HEK293 (cell line): ENCODE measurements at regions not wholly inside any gene's neighbourhood (a gene's known extent, or its start where the extent isn't known, plus 50 kb on each side); places are given as distances from the start of the nearest gene placed in this dataset.

Experiments
- CTCF ChIA-PET: fragments of 350-600 bp; formaldehyde crosslinking; extraction: SDS; loops from one replicate; lab custom pipeline; 2021; ENCODE audit warnings: antibody characterized with exemption; lab: Yijun Ruan, JAX
- POLR2A ChIA-PET: fragments of 300-600 bp; formaldehyde crosslinking; extraction: SDS; loops from one replicate; lab custom pipeline; 2020; ENCODE audit warnings: antibody characterized with exemption, inconsistent platforms; lab: Yijun Ruan, JAX
- H3K27ac ChIP-seq: fragments of 200-500 bp; sonication (Bioruptor generic); 2 replicates; pipeline ENCODE4 v1.5.1; 2014; ENCODE audit warnings: low read depth, low read length, control low read depth, inconsistent platforms; ENCODE audit errors: extremely low read depth
- H3K36me3 ChIP-seq, 2 experiments: fragments of 200-500 bp in 1 of 2; sonication (Bioruptor generic) in 1 of 2; 1 replicate in 1 of 2; 2 replicates in 1 of 2; pipeline ENCODE4 v1.5.1; 2014 to 2017; ENCODE audit warnings: inconsistent platforms in 2 of 2, low read length in 2 of 2; ENCODE audit not compliant: control insufficient read depth in 2 of 2, insufficient read depth in 1 of 2
- H3K4me1 ChIP-seq: fragments of 200-500 bp; sonication (Bioruptor generic); 2 replicates; pipeline ENCODE4 v1.5.1; 2014; ENCODE audit warnings: mild to moderate bottlenecking, low read length, inconsistent platforms; ENCODE audit not compliant: control insufficient read depth, insufficient read depth
- H3K4me3 ChIP-seq: 2 replicates; pipeline ENCODE4 v1.5.1; 2011; ENCODE audit warnings: low read depth, mild to moderate bottlenecking, control low read depth, low read length, moderate library complexity
- H3K9me3 ChIP-seq: fragments of 200-500 bp; sonication (Bioruptor generic); 2 replicates; pipeline ENCODE4 v1.5.1; 2014; ENCODE audit warnings: low read depth, low read length, inconsistent platforms; ENCODE audit not compliant: control insufficient read depth, insufficient read depth
- ATF2 ChIP-seq: fragments of 450-650 bp; formaldehyde crosslinking; IDR thresholded peaks from 2 replicates; pipeline ENCODE4 v1.5.1; 2016; ENCODE audit warnings: missing biosample characterization, missing genetic modification characterization, low read depth
- CTCF ChIP-seq: fragments of 450-650 bp; formaldehyde crosslinking; IDR thresholded peaks from 2 replicates; pipeline ENCODE4 v1.5.1; 2016; ENCODE audit warnings: missing biosample characterization, missing genetic modification characterization
- GLI2 ChIP-seq: fragments of 450-650 bp; formaldehyde crosslinking; IDR thresholded peaks from 2 replicates; pipeline ENCODE4; 2017; ENCODE audit warnings: missing biosample characterization, missing genetic modification characterization, low read depth, borderline replicate concordance
- HOXA7 ChIP-seq: sonication (generic); formaldehyde crosslinking; IDR thresholded peaks from 2 replicates; pipeline ENCODE4 v1.8.1; 2022; ENCODE audit warnings: missing genetic modification reagents, borderline replicate concordance
- KLF16 ChIP-seq: fragments of 450-650 bp; formaldehyde crosslinking; IDR thresholded peaks from 2 replicates; pipeline ENCODE4 v1.5.1; 2017; ENCODE audit warnings: missing biosample characterization, missing genetic modification characterization
- MYNN ChIP-seq: fragments of 450-650 bp; formaldehyde crosslinking; IDR thresholded peaks from 2 replicates; pipeline ENCODE4 v1.5.1; 2016; ENCODE audit warnings: missing biosample characterization, missing genetic modification characterization, borderline replicate concordance
- OVOL3 ChIP-seq: fragments of 450-650 bp; formaldehyde crosslinking; IDR thresholded peaks from 2 replicates; pipeline ENCODE4 v1.5.1; 2016; ENCODE audit warnings: missing biosample characterization, missing genetic modification characterization
- REPIN1 ChIP-seq: fragments of 450-650 bp; formaldehyde crosslinking; IDR thresholded peaks from 2 replicates; pipeline ENCODE4 v1.5.1; 2017; ENCODE audit warnings: missing biosample characterization, missing genetic modification characterization, low read depth
- REST ChIP-seq: fragments of 450-650 bp; formaldehyde crosslinking; IDR thresholded peaks from 2 replicates; pipeline ENCODE4 v1.5.1; 2016; ENCODE audit warnings: missing biosample characterization, missing genetic modification characterization
- TCF7L2 ChIP-seq: IDR thresholded peaks from 2 replicates; pipeline ENCODE4 v1.6.1; 2011; ENCODE audit warnings: low read depth, mild to moderate bottlenecking, inconsistent platforms, low read length, moderate library complexity, borderline replicate concordance
- ZNF10 ChIP-seq: fragments of 450-650 bp; formaldehyde crosslinking; IDR thresholded peaks from 2 replicates; pipeline ENCODE4 v1.5.1; 2017; ENCODE audit warnings: missing biosample characterization, missing genetic modification characterization
- ZNF146 ChIP-seq: fragments of 450-650 bp; formaldehyde crosslinking; IDR thresholded peaks from 2 replicates; pipeline ENCODE4 v1.5.1; 2016; ENCODE audit warnings: missing biosample characterization, missing genetic modification characterization
- ZNF169 ChIP-seq: fragments of 450-650 bp; formaldehyde crosslinking; IDR thresholded peaks from 2 replicates; pipeline ENCODE4 v1.5.1; 2016; ENCODE audit warnings: missing biosample characterization, missing genetic modification characterization
- ZNF18 ChIP-seq: fragments of 450-650 bp; formaldehyde crosslinking; IDR thresholded peaks from 2 replicates; pipeline ENCODE4 v1.5.1; 2016; ENCODE audit warnings: missing biosample characterization, missing genetic modification characterization
- ZNF202 ChIP-seq: fragments of 450-650 bp; formaldehyde crosslinking; IDR thresholded peaks from 2 replicates; pipeline ENCODE4 v1.5.1; 2016; ENCODE audit warnings: missing biosample characterization, missing genetic modification characterization, borderline replicate concordance
- ZNF211 ChIP-seq: fragments of 450-650 bp; formaldehyde crosslinking; IDR thresholded peaks from 2 replicates; pipeline ENCODE4 v1.5.1; 2016; ENCODE audit warnings: low read depth, missing biosample characterization, missing genetic modification characterization
- ZNF23 ChIP-seq: fragments of 450-650 bp; formaldehyde crosslinking; IDR thresholded peaks from 2 replicates; pipeline ENCODE4 v1.5.1; 2016; ENCODE audit warnings: missing biosample characterization, missing genetic modification characterization, borderline replicate concordance
- ZNF311 ChIP-seq: fragments of 450-650 bp; formaldehyde crosslinking; IDR thresholded peaks from 2 replicates; pipeline ENCODE4 v1.5.1; 2017; ENCODE audit warnings: missing biosample characterization, missing genetic modification characterization, borderline replicate concordance
- ZNF600 ChIP-seq: fragments of 450-650 bp; formaldehyde crosslinking; IDR thresholded peaks from 2 replicates; pipeline ENCODE4 v1.5.1; 2016; ENCODE audit warnings: missing biosample characterization, missing genetic modification characterization
- ZNF621 ChIP-seq: fragments of 450-650 bp; formaldehyde crosslinking; IDR thresholded peaks from 2 replicates; pipeline ENCODE4 v1.5.1; 2017; ENCODE audit warnings: missing biosample characterization, missing genetic modification characterization
- ZNF624 ChIP-seq: fragments of 450-650 bp; formaldehyde crosslinking; IDR thresholded peaks from 2 replicates; pipeline ENCODE4 v1.5.1; 2017; ENCODE audit warnings: missing biosample characterization, missing genetic modification characterization
- ZNF792 ChIP-seq: fragments of 450-650 bp; formaldehyde crosslinking; IDR thresholded peaks from 2 replicates; pipeline ENCODE4 v1.5.1; 2016; ENCODE audit warnings: missing biosample characterization, missing genetic modification characterization
- ZNF830 ChIP-seq: fragments of 450-650 bp; IDR thresholded peaks from 2 replicates; pipeline ENCODE4 v1.5.0; 2018; ENCODE audit warnings: missing biosample characterization, missing genetic modification characterization, low read depth, mild to moderate bottlenecking, moderate library complexity

- no peak for TF ChIP-seq REST
- TF ChIP-seq REPIN1 (tag by site-specific recombination) = no peak
- TF ChIP-seq KLF16 (tag by site-specific recombination) = no peak
- no peak for TF ChIP-seq ZNF18 (tag by site-specific recombination)
These were observed 111.9 kb upstream of the IQCM start (continued) for GRCh38 chr4:149927514-149927913.

GRCh38 chr4:149928507-149928906 is 112.9 kb upstream of the IQCM start:
- CTCF ChIA-PET = interaction anchor here (0.6 kb wide), 2 partner anchors 557 to 1385 kb away, joined by 3 read pairs; no protein-coding TSS in a partner anchor
- no peaks in the 10 kb centered on the region for H3K36me3 ChIP-seq

GRCh38 chr4:149931431-149931830 is 115.8 kb upstream of the IQCM start:
- H3K27ac ChIP-seq = no peak overlapping the region
- TF ChIP-seq ATF2 (tag by site-specific recombination) (no peak), TCF7L2 (no peak), CTCF (no peak), ZNF169 (no peak), OVOL3 (tag by site-specific recombination) (no peak), ZNF10 (tag by site-specific recombination) (no peak), ZNF146 (tag by site-specific recombination) (no peak), ZNF600 (no peak), GLI2 (tag by site-specific recombination) (no peak), ZNF311 (tag by site-specific recombination) (no peak), ZNF621 (tag by site-specific recombination) (no peak), HOXA7 (no peak), ZNF23 (tag by site-specific recombination) (no peak), MYNN (no peak), ZNF624 (tag by site-specific recombination) (no peak), ZNF792 (tag by site-specific recombination) (no peak)
- CTCF ChIA-PET = no interaction called here
- no peaks in the 10 kb centered on the region for H3K4me1 ChIP-seq
- no peak overlapping the region for H3K4me3 ChIP-seq
- POLR2A ChIA-PET = no interaction called here
- H3K36me3 ChIP-seq = no peaks in the 10 kb centered on the region
- no peaks in the 10 kb centered on the region for H3K9me3 ChIP-seq

More at GRCh38 chr4:149928507-149928906, 112.9 kb upstream of the IQCM start:
- Histone ChIP-seq H3K27ac (no peak overlapping the region), H3K9me3 (no peaks in the 10 kb centered on the region), H3K4me1 (no peaks in the 10 kb centered on the region), H3K4me3 (no peak overlapping the region)
- POLR2A ChIA-PET = no interaction called here
- TF ChIP-seq ZNF211 (tag by site-specific recombination) (no peak), ZNF830 (tag by site-specific recombination) (no peak), ZNF202 (tag by site-specific recombination) (no peak)
